IMR-90 (cell line): ENCODE measurements at regions not wholly inside any gene's neighbourhood (a gene's known extent, or its start where the extent isn't known, plus 50 kb on each side); places are given as distances from the start of the nearest gene placed in this dataset.

Experiments used
- ATAC-seq: fragments of 200-7000 bp; cut with Tn5 transposase; 2 replicates; pipeline ENCODE4 v1.9.1; 2020; ENCODE audit warnings: low read depth, mild to moderate bottlenecking, moderate library complexity
- BruUV-seq: library from RNA; stranded (reverse); fragments of 400-500 nt; replicated peaks from 2 replicates; lab custom pipeline; 2021; lab: Mats Ljungman, UMichigan
- CTCF ChIA-PET: fragments of 300-600 bp; formaldehyde crosslinking; extraction: SDS; loops from one replicate; lab custom pipeline; 2021; ENCODE audit warnings: antibody characterized with exemption; lab: Yijun Ruan, JAX
- POLR2A ChIA-PET: fragments of 300-600 bp; sonication (Branson Sonifier 250); formaldehyde crosslinking; loops from one replicate; lab custom pipeline; 2022; ENCODE audit warnings: antibody characterized with exemption; ENCODE audit not compliant: unreplicated experiment; lab: Charles Lee
- DNase-seq: peaks from one replicate; pipeline ENCODE4 v3.0.0; 2013
- H2AFZ ChIP-seq: replicated peaks from 2 replicates; pipeline ENCODE3; 2013; ENCODE audit warnings: low read length, mild to moderate bottlenecking; ENCODE audit not compliant: poor library complexity
- H2AK5ac ChIP-seq: 2 replicates; pipeline ENCODE4 v1.6.1; 2013; ENCODE audit warnings: low read depth, low read length, inconsistent platforms
- H2AK9ac ChIP-seq: replicated peaks from 2 replicates; pipeline ENCODE3; 2013; ENCODE audit warnings: mild to moderate bottlenecking, low read depth, low read length, moderate library complexity; ENCODE audit not compliant: poor library complexity
- H2BK120ac ChIP-seq: 2 replicates; pipeline ENCODE4 v1.6.1; 2013; ENCODE audit warnings: low read depth, low read length, inconsistent platforms
- H2BK15ac ChIP-seq: 3 replicates; pipeline ENCODE4 v1.6.1; 2013; ENCODE audit warnings: low read depth, low read length, inconsistent platforms
- H2BK20ac ChIP-seq: 2 replicates; pipeline ENCODE4 v1.6.1; 2013; ENCODE audit warnings: low read depth, mild to moderate bottlenecking, inconsistent platforms, low read length, moderate library complexity
- H2BK5ac ChIP-seq: 2 replicates; pipeline ENCODE4 v1.6.1; 2013; ENCODE audit warnings: mild to moderate bottlenecking, low read depth, low read length, inconsistent platforms; ENCODE audit not compliant: poor library complexity, severe bottlenecking
- H3K14ac ChIP-seq: replicated peaks from 2 replicates; pipeline ENCODE4 v1.6.1; 2013; ENCODE audit warnings: low read depth, low read length, inconsistent platforms
- H3K18ac ChIP-seq: 2 replicates; pipeline ENCODE4 v1.6.1; 2013; ENCODE audit warnings: low read depth, low read length, control low read depth
- H3K23ac ChIP-seq: 2 replicates; pipeline ENCODE4 v1.6.1; 2013; ENCODE audit warnings: low read depth, low read length, inconsistent platforms
- H3K27ac ChIP-seq: 2 replicates; pipeline ENCODE4 v1.5.1; 2013; ENCODE audit warnings: mild to moderate bottlenecking, control low read depth, low read length; ENCODE audit not compliant: insufficient read depth
- H3K27me3 ChIP-seq: 2 replicates; pipeline ENCODE4 v1.6.1; 2013; ENCODE audit warnings: low read length; ENCODE audit not compliant: control insufficient read depth, insufficient read depth
- H3K36me3 ChIP-seq: 2 replicates; pipeline ENCODE4 v1.6.1; 2013; ENCODE audit warnings: low read length, mixed read lengths; ENCODE audit not compliant: control insufficient read depth, insufficient read depth
- H3K4ac ChIP-seq: 2 replicates; pipeline ENCODE4 v1.6.1; 2013; ENCODE audit warnings: low read depth, low read length, inconsistent platforms
- H3K4me1 ChIP-seq: 2 replicates; pipeline ENCODE4 v1.6.1; 2013; ENCODE audit warnings: low read length, mixed read lengths; ENCODE audit not compliant: control insufficient read depth, insufficient read depth
- H3K4me2 ChIP-seq: 2 replicates; pipeline ENCODE4 v1.6.1; 2013; ENCODE audit warnings: low read depth, mild to moderate bottlenecking, control low read depth, low read length, moderate library complexity
- H3K4me3 ChIP-seq: 2 replicates; pipeline ENCODE4 v1.5.1; 2013; ENCODE audit warnings: low read depth, mild to moderate bottlenecking, control low read depth, low read length, moderate library complexity; ENCODE audit not compliant: insufficient read depth
- H3K56ac ChIP-seq: 2 replicates; pipeline ENCODE4 v1.6.1; 2013; ENCODE audit warnings: low read length, inconsistent platforms; ENCODE audit not compliant: insufficient read depth; ENCODE audit errors: extremely low read depth
- H3K79me1 ChIP-seq, 2 experiments: 2 replicates each; pipeline ENCODE4 v1.6.1; 2013; ENCODE audit warnings: low read length in 2 of 2, inconsistent platforms in 1 of 2, low read depth in 1 of 2
- H3K9ac ChIP-seq: 2 replicates; pipeline ENCODE4 v1.6.1; 2013; ENCODE audit warnings: low read depth, low read length, control low read depth
- H3K9me1 ChIP-seq: 2 replicates; pipeline ENCODE4 v1.6.1; 2013; ENCODE audit warnings: low read length, inconsistent platforms; ENCODE audit not compliant: insufficient read depth
- H3K9me3 ChIP-seq: 2 replicates; pipeline ENCODE4 v1.6.1; 2013; ENCODE audit warnings: low read length; ENCODE audit not compliant: control insufficient read depth, insufficient read depth
- H4K20me1 ChIP-seq: 2 replicates; pipeline ENCODE4 v1.6.1; 2013; ENCODE audit warnings: low read length, inconsistent platforms; ENCODE audit not compliant: insufficient read depth
- H4K5ac ChIP-seq: 2 replicates; pipeline ENCODE4 v1.6.1; 2013; ENCODE audit warnings: mild to moderate bottlenecking, low read depth, low read length, control low read depth
- H4K8ac ChIP-seq, 2 experiments: 2 replicates each; pipeline ENCODE4 v1.6.1; 2013; ENCODE audit warnings: low read depth in 2 of 2, low read length in 2 of 2, control low read depth in 1 of 2, inconsistent platforms in 1 of 2
- H4K91ac ChIP-seq: 2 replicates; pipeline ENCODE4 v1.6.1; 2013; ENCODE audit warnings: low read depth, low read length, inconsistent platforms; ENCODE audit not compliant: insufficient read depth
- CHD1 ChIP-seq: IDR thresholded peaks from 2 replicates; pipeline ENCODE4 v1.6.1; 2012; ENCODE audit warnings: low read depth, low read length, improper control_type of control experiment
- FOS ChIP-seq: fragments of 150-350 bp; IDR thresholded peaks from 2 replicates; pipeline ENCODE4 v1.6.1; 2016; ENCODE audit warnings: low read depth, low read length
- MAFK ChIP-seq: IDR thresholded peaks from 2 replicates; pipeline ENCODE4 v1.6.1; 2012; ENCODE audit warnings: low read depth, low read length, improper control_type of control experiment
- MAZ ChIP-seq: IDR thresholded peaks from 2 replicates; pipeline ENCODE4 v1.6.1; 2012; ENCODE audit warnings: low read depth, mild to moderate bottlenecking, low read length, improper control_type of control experiment, moderate library complexity, borderline replicate concordance
- MXI1 ChIP-seq: IDR thresholded peaks from 2 replicates; pipeline ENCODE4 v1.6.1; 2012; ENCODE audit warnings: low read depth, mild to moderate bottlenecking, low read length, moderate library complexity, borderline replicate concordance
- NFE2L2 ChIP-seq: fragments of 150-350 bp; IDR thresholded peaks from 2 replicates; pipeline ENCODE4 v1.6.1; 2016; ENCODE audit warnings: low read depth, mild to moderate bottlenecking, low read length
- POLR2A ChIP-seq: IDR thresholded peaks from 2 replicates; pipeline ENCODE4 v1.6.1; 2012; ENCODE audit warnings: mild to moderate bottlenecking, low read depth, low read length
- RAD21 ChIP-seq: IDR thresholded peaks from 2 replicates; pipeline ENCODE4 v1.6.1; 2012; ENCODE audit warnings: low read length, improper control_type of control experiment
- RCOR1 ChIP-seq: IDR thresholded peaks from 2 replicates; pipeline ENCODE4 v1.6.1; 2012; ENCODE audit warnings: mild to moderate bottlenecking, low read length, improper control_type of control experiment; ENCODE audit not compliant: insufficient replicate concordance
- RFX5 ChIP-seq: IDR thresholded peaks from 2 replicates; pipeline ENCODE4 v1.8.0; 2012; ENCODE audit warnings: low read depth, mild to moderate bottlenecking, low read length, moderate library complexity
- WGBS, 2 experiments: methylation state at CpG; one replicate each; pipeline versions ENCODE4 v1.1.5 to v1.1.7; 2013; ENCODE audit warnings: missing lambda C conversion rate in 2 of 2; ENCODE audit not compliant: insufficient read length in 1 of 2; ENCODE audit errors: extremely low coverage in 2 of 2; 5-methylcytosine and 5-hydroxymethylcytosine counted together
- dilution Hi-C: fragments of 300-500 bp; cut with HindIII; formaldehyde crosslinking; loops from one replicate; pipeline ENCODE4 v1.14.3; 2018; ENCODE audit warnings: low sequenced_read_pairs; ENCODE audit not compliant: unreplicated experiment
- in situ Hi-C: fragments of 300-500 bp; cut with MboI; formaldehyde crosslinking; loops from 3 replicates; pipeline ENCODE4 v1.14.3; 2019; ENCODE audit warnings: low sequenced_read_pairs, inconsistent platforms, mixed read lengths
- intact Hi-C: fragments of 100-400 bp; cut with micrococcal nuclease; formaldehyde crosslinking; loops from 2 replicates; pipeline ENCODE4 v1.10.0; 2022
- TF ChIP-seq, protein P1 (sequence below): conservative IDR thresholded peaks from 2 replicates; pipeline ENCODE4 v1.5.1; 2012; ENCODE audit warnings: mild to moderate bottlenecking, low read depth, low read length, improper control_type of control experiment
- TF ChIP-seq, protein P2 (sequence below): fragments of 150-350 bp; IDR thresholded peaks from 2 replicates; pipeline ENCODE4 v1.6.1; 2017; ENCODE audit warnings: mild to moderate bottlenecking, antibody characterized with exemption, low read length, low read depth
- TF ChIP-seq, protein P3 (sequence below): fragments of 150-350 bp; IDR thresholded peaks from 2 replicates; pipeline ENCODE4 v1.6.1; 2016; ENCODE audit warnings: low read depth, mild to moderate bottlenecking, low read length, moderate library complexity, borderline replicate concordance

DNA sequence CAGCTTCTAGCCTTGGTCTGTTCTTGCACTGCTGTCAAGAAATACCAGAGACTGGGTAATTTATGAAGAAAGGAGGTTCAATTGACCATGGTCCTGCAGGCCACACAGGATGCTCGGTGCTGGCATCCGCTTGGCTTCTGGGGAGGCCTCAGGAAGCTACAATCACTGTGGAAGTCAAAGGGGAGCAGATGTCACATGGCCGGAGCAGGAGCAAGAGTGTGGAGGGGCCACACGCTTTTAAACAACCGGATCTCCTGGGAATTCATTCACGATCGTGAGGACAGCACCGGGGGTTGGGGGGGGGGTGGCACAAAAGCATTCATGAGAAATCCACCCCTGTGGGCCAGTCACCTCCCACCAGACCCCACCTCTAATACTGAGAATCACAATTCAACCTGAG is 850.4 kb upstream of the SALL3 start:
- ChIA-PET CTCF (no interaction called here), POLR2A (no interaction called here)
- Histone ChIP-seq H2AFZ (no peak overlapping the region), H2AK5ac (no peak overlapping the region), H2BK120ac (no peak overlapping the region), H3K27me3 (no peaks in the 10 kb centered on the region), H3K79me1 (no peaks in the 10 kb centered on the region), H4K20me1 (no peaks in the 10 kb centered on the region), H3K9ac (no peak overlapping the region), H3K4me3 (no peak overlapping the region), H3K27ac (no peak overlapping the region), H2AK9ac (no peak overlapping the region), H3K14ac (no peak overlapping the region), H3K36me3 (no peaks in the 10 kb centered on the region), H3K4ac (no peak overlapping the region), H2BK20ac (no peak overlapping the region), H3K4me1 (no peaks in the 10 kb centered on the region), H3K56ac (no peak overlapping the region), H3K9me3 (peaks cover 61% of the 10 kb centered on the region), H4K8ac (no peak overlapping the region), H4K91ac (no peak overlapping the region), H3K9me1 (no peaks in the 10 kb centered on the region), H2BK15ac (no peak overlapping the region), H4K5ac (no peak overlapping the region), H3K18ac (no peak overlapping the region), H3K23ac (no peak overlapping the region), H3K4me2 (no peak overlapping the region), H2BK5ac (no peak overlapping the region)
- no TSS peak for BruUV-seq
- intact Hi-C loops (no loop called here), dilution Hi-C loops (no loop called here), in situ Hi-C loops (no loop called here)
- no peak for DNase-seq
- no CpG with 5 or more reads among the region's 8 CpGs for WGBS, 2 experiments
- no peak for ATAC-seq
- TF ChIP-seq MXI1: no peak
- TF ChIP-seq NFE2L2: no peak
- TF ChIP-seq, protein P1, sequence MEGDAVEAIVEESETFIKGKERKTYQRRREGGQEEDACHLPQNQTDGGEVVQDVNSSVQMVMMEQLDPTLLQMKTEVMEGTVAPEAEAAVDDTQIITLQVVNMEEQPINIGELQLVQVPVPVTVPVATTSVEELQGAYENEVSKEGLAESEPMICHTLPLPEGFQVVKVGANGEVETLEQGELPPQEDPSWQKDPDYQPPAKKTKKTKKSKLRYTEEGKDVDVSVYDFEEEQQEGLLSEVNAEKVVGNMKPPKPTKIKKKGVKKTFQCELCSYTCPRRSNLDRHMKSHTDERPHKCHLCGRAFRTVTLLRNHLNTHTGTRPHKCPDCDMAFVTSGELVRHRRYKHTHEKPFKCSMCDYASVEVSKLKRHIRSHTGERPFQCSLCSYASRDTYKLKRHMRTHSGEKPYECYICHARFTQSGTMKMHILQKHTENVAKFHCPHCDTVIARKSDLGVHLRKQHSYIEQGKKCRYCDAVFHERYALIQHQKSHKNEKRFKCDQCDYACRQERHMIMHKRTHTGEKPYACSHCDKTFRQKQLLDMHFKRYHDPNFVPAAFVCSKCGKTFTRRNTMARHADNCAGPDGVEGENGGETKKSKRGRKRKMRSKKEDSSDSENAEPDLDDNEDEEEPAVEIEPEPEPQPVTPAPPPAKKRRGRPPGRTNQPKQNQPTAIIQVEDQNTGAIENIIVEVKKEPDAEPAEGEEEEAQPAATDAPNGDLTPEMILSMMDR: no peak
- TF ChIP-seq, protein P2, sequence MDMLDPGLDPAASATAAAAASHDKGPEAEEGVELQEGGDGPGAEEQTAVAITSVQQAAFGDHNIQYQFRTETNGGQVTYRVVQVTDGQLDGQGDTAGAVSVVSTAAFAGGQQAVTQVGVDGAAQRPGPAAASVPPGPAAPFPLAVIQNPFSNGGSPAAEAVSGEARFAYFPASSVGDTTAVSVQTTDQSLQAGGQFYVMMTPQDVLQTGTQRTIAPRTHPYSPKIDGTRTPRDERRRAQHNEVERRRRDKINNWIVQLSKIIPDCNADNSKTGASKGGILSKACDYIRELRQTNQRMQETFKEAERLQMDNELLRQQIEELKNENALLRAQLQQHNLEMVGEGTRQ: no peak
- no peak for TF ChIP-seq RCOR1
- TF ChIP-seq POLR2A: no peak
- TF ChIP-seq MAZ: no peak
- TF ChIP-seq CHD1: no peak
- no peak for TF ChIP-seq MAFK
- no peak for TF ChIP-seq RAD21
- no peak for TF ChIP-seq RFX5
- TF ChIP-seq FOS: no peak
- TF ChIP-seq, protein P3, sequence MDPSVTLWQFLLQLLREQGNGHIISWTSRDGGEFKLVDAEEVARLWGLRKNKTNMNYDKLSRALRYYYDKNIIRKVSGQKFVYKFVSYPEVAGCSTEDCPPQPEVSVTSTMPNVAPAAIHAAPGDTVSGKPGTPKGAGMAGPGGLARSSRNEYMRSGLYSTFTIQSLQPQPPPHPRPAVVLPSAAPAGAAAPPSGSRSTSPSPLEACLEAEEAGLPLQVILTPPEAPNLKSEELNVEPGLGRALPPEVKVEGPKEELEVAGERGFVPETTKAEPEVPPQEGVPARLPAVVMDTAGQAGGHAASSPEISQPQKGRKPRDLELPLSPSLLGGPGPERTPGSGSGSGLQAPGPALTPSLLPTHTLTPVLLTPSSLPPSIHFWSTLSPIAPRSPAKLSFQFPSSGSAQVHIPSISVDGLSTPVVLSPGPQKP: no peak
